Breast epithelium (tissue), 3 donors: ENCODE measurements at regions not wholly inside any gene's neighbourhood (a gene's known extent, or its start where the extent isn't known, plus 50 kb on each side); places are given as distances from the start of the nearest gene placed in this dataset.

Source experiments
- CTCF ChIP-seq, 3 donors: fragments of 450-650 bp; IDR thresholded peaks; one replicate each; pipeline ENCODE4 v1.5.1; 2016 to 2017; ENCODE audit warnings: antibody characterized with exemption in 3 of 3, mild to moderate bottlenecking in 3 of 3, moderate library complexity in 3 of 3
- POLR2A ChIP-seq: fragments of 450-650 bp; IDR thresholded peaks from one replicate; pipeline ENCODE4 v1.6.1; 2016; ENCODE audit warnings: antibody characterized with exemption, mild to moderate bottlenecking, moderate library complexity
- POLR2AphosphoS5 ChIP-seq, 3 donors: sonication (generic); formaldehyde crosslinking; IDR thresholded peaks; one replicate each; pipeline ENCODE4 v1.6.1; 2017; ENCODE audit warnings: antibody characterized with exemption in 3 of 3

- TF ChIP-seq POLR2A (no peak), CTCF (IDR thresholded peaks at IDR 0.05) (no peak), POLR2AphosphoS5 (IDR thresholded peaks at IDR 0.05) (no peak)
Observed at GRCh38 chr12:78406828-78407227, 457.7 kb upstream of the SYT1 start.
